Astrocyte of the spinal cord (primary cell): ENCODE measurements at regions not wholly inside any gene's neighbourhood (a gene's known extent, or its start where the extent isn't known, plus 50 kb on each side); places are given as distances from the start of the nearest gene placed in this dataset.
A peak's percentile ranks its signal among the peaks of the same experiment; 100 is the strongest.

Source experiments
- DNase-seq: peaks from one replicate; pipeline ENCODE4 v3.0.0; 2011; ENCODE audit warnings: low read depth, low spot score
- H3K4me3 ChIP-seq: 2 replicates; pipeline ENCODE4 v1.5.1; 2011; ENCODE audit warnings: low read depth, mild to moderate bottlenecking, low read length, moderate library complexity
- in situ Hi-C: cut with HindIII; loops from 2 replicates; pipeline ENCODE4 v1.10.0; 2017; ENCODE audit warnings: low sequenced_read_pairs
- TF ChIP-seq, protein P1 (sequence below): IDR thresholded peaks from 2 replicates; pipeline ENCODE4 v1.5.1; 2012; ENCODE audit warnings: low read depth, mild to moderate bottlenecking, low read length, inconsistent platforms

DNA sequence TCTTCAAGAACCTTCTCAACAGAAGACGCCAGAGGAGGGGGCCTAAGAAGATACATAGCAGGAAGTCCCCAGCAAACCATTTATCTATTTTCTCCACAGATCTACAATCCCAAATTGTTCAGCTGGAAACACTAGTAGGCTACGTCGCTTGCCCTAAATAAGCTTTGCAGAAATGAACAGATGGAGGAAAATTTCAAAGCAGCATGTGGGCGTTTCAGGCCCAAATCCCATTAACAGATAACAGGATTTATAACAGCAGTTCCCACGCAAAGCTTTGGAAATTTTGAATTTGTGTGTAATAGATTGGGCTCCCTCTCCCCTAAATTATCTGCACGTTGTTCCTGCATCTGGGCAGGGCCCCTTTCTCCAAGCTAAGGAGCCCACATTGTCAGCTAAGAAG, 60.6 kb upstream of the FRMD4A start:
- TF ChIP-seq, protein P1, sequence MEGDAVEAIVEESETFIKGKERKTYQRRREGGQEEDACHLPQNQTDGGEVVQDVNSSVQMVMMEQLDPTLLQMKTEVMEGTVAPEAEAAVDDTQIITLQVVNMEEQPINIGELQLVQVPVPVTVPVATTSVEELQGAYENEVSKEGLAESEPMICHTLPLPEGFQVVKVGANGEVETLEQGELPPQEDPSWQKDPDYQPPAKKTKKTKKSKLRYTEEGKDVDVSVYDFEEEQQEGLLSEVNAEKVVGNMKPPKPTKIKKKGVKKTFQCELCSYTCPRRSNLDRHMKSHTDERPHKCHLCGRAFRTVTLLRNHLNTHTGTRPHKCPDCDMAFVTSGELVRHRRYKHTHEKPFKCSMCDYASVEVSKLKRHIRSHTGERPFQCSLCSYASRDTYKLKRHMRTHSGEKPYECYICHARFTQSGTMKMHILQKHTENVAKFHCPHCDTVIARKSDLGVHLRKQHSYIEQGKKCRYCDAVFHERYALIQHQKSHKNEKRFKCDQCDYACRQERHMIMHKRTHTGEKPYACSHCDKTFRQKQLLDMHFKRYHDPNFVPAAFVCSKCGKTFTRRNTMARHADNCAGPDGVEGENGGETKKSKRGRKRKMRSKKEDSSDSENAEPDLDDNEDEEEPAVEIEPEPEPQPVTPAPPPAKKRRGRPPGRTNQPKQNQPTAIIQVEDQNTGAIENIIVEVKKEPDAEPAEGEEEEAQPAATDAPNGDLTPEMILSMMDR = no peak
- DNase-seq = no peak
- H3K4me3 ChIP-seq = no peak overlapping the region
- in situ Hi-C loops = no loop called here

DNA sequence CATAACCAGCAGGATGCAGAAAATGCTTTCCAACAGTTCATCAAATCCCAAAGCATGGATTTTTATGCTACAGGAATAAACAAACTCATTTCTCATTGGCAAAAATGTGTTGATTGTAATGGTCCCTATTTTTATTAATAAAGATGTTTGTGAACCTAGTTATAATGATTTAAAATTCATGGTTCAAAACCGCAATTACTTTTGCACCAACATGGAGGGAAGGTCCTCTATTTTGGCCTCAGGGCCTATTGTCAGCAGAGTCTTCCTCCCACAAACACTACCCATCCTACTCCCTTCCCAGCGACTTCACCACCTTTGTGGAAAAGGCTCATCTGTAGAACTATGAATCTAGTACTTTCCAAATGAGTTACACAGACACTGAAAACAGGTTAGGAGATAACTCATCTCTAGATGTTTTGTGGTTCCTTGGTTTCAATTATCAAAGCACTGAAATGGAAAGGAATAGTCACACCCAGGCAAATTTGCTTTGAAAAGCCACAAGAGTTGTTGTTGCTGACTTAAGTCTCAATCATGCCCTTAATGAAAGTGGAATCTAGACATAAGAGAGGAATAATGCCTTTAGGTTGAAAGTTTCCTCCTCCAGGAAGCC, 59.4 kb upstream of the FRMD4A start:
- in situ Hi-C loops = no loop called here
- TF ChIP-seq, protein P1 = no peak
- no peak overlapping the region for H3K4me3 ChIP-seq
- DNase-seq = no peak

DNA sequence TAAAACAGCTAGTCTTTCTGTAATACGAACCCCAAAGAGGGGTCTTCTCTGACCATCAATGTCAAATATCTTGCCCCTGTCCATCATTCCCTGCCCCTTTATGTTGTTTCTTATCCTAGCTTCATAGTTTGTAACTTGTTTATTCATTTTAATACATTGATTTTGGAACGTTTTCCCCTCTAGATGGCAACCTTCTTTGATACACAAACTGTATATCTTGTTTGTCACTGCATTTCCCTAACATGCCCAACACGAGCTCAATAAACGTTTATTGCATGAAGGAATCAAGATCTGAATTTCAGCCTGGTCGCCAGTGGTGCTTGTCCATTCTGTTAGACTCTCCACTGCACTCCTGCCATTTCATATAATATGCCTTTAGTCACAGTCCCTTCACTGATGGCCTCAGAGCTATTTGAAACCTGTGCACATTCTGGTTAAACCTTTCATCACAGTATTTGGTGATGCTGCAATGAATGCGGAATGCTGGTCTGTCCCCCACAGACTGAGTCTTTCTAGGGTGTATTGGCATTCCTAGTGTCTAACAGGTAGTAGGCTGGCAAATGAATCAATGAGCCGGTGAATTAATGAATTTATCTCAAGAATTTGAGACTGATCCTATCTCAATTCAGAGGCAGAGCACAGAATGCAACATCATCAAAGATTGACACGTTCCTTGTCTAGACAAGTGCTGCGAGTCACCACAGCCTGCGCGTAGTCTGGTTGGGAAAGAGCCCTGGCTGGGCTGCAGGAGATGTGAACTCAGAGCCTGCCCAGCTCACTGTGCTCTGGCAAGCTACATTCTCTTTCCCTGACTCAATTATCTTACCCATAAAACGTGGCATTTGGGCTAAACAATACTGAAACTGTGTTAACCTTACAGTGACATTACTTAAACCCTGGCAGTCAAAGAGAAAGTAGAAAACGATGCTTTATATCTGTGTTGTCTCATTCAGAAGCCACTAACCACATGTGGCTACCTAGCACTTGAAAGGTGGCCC, 55.2 kb upstream of the FRMD4A start:
- no peak overlapping the region for H3K4me3 ChIP-seq
- in situ Hi-C loops = no loop called here
- TF ChIP-seq, protein P1 = no peak
- peak; percentile 89 for DNase-seq

DNA sequence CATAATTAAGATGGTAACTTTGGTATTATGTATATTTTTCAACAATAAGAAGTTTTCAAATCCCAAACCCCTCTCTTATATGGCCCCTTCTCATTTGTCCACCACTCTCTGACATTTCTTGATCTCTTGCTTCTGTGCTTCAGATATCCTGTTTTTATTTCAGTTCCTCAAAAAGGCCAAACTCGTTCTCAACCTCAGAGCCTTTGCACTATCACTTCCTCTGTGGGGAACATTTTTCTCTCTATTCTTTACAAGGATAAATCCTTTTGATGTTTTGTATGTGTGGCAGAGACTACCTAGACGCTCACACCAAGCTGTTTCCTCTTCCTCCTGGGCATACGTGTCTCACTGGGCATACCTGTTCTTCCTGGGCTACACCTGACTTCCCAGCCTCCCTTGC, 54.2 kb upstream of the FRMD4A start:
- in situ Hi-C loops = no loop called here
- H3K4me3 ChIP-seq = no peak overlapping the region
- TF ChIP-seq, protein P1 = no peak
- DNase-seq = no peak

DNA sequence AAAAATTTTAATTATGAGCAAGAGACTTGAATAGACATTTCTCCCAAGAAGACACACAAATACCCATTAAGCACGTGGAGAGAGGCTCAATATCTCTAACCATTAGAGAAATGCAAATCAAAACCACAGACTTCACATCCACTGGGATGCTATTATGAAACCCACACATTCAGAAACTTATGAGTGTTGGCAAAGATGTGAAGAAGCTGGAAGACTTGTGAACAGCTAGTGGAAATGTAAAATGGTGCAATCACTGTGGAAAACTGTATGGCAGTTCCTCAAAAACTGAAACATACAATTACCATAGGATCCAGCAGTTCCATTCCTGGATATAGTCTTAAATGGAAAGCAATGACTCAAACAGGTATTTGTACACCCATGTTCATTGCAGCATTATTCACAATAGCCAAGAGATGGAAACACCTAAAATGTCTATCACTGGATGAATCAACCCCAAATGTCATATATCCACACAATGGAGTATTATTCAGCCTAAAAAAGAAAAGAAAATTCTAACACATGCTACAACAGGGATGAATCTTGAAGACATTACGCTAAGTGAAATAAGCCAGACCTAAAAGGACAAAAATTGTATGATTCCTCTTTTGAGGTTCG, 53.5 kb upstream of the FRMD4A start:
- no peak for DNase-seq
- in situ Hi-C loops = no loop called here
- no peak overlapping the region for H3K4me3 ChIP-seq
- TF ChIP-seq, protein P1 = no peak

DNA sequence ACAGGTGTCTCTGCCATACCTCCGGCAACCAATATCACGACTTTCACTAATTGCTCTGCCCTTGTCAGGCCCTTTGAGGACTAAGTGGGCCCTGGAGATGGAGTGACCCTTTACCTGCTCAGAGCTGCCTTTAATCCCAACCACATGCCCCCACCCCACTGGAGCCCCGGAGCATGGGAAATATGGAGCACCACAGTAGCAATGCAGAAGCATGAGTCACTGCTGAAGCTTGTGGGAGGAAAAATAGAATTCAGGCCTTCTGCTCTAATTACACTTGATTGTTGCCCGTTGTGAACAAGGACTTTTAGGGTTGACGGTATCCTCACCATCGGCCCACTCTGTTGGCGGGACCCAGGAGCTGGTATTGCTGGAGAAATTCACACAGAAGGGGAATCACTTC, 52.5 kb upstream of the FRMD4A start:
- in situ Hi-C loops = no loop called here
- no peak overlapping the region for H3K4me3 ChIP-seq
- TF ChIP-seq, protein P1 = no peak
- DNase-seq = peak; percentile 70
